CD4-positive, alpha-beta T cell treated with Interleukin-12 subunit alpha and Interleukin-12 subunit beta, for 1 hour (primary cell): ENCODE measurements at regions not wholly inside any gene's neighbourhood (a gene's known extent, or its start where the extent isn't known, plus 50 kb on each side); places are given as distances from the start of the nearest gene placed in this dataset.

Source experiments
- DNase-seq: peaks from one replicate; pipeline ENCODE4 v3.0.0-alpha.2; 2020

DNA sequence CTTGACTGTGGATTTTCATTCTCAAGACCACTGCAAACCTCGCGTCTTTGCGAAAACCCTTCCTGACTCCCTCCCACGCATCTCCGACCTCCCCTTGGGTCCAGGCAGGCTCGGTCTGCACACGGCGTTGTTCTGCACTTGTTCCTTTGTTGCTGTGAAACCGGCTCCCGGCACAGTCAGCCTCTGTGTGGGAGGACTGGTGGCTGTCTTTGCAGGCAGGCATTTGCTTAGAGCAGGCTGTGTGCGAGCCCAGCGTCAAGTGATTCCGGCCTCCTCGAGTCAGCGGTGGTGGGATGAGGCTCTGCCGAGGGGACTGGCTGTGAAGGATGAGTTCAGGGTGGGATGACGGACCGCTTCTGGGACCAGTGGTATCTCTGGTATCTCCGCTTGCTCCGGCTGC, 102.6 kb upstream of the ROPN1 start:
- DNase-seq = no peak

DNA sequence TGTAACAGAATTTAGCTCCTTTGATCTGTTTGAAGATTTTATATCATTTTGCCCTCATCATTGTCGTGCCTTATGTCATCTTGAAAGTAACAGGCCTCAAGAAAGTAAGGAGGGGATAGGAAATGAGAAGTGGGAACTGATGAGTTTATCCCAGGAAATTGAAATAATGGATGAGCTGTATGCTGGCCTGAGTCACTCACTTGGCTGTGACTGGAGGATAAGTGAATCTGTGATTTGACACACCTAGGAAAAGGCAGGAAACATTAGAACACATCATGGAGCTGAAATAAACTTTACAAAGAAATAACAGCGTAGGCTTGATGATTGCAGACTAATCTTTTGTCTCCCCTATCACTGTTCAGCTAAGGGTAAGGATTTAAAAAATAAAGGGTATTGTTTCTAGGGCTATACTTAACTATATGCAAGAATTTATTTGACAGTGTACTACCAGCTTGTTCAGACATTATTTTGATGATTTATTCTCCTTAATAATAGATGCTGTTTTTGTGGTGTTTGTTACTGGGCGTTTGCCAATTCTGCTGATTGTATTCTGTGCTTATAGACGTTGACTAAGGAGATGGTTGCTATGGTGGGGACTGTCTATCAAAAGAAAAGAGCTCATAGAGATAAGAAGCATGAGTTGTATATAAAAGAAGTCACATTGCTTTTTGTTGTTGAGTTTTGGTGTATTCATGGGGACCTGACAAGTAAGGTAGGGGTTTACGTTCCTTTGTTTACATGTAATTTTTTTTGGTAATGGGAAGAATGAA, 105.6 kb upstream of the ROPN1 start:
- no peak for DNase-seq

DNA sequence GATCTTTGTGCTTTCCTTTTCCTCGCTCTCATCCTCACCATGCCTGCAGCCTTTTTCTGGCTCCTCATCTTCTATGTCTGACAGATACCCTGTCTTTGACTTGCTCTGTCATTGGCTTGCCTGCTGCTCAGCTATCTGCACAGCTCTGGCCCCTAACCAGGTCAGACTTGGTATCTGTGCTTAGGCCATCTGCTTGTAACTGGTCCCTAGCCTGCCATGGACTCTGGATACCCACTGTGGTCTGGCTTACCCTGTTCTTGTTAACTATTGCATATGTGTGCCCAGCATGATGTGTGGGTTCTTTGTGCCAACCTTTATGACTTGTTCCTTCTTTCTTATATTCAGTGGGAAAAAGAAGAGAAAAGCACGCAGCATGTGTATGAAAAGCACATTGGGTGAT, 109.7 kb upstream of the ROPN1 start:
- DNase-seq = no peak

DNA sequence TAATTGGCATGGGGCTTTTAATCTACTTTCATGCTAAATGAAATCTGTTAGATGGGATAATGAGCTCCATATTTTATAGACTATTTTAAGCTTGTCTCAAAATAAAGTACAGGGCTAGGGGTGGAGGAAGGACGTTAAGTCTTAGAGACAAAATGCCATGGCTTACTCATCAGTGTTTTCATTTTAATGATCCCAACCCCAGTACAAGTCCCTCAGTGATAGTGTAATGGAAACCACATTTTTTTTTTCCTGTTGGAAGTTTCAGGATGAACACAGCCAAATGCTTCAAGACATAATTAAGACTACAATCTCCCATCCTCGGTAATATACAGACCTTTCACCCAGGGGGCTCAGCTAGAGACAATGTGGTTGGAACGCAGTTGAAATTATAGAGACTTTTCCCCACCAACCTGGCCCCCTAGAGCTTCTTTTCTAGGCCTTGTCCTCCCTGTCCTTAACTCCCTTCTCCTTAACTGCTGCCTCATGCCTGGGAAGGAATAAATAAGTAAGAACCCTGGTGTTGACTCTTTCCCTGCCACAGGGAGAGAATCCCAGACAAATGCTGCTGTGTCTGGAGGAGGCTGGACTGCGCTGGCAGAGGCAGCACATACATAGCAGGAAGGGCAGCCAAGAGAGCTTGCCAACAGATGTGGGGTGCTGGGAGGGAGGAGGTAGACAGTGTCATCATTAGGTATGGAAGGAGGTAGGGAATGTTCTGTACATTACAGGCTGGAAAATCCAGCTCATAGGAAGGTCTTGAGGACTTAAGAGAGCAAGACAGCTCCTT, 115.4 kb upstream of the ROPN1 start:
- no peak for DNase-seq

- DNase-seq = no peak
Observed at GRCh38 chr3:124108446-124108845, 116.5 kb upstream of the ROPN1 start.

- no peak for DNase-seq
Observed at GRCh38 chr3:124113485-124113884, 121.6 kb upstream of the ROPN1 start.

DNA sequence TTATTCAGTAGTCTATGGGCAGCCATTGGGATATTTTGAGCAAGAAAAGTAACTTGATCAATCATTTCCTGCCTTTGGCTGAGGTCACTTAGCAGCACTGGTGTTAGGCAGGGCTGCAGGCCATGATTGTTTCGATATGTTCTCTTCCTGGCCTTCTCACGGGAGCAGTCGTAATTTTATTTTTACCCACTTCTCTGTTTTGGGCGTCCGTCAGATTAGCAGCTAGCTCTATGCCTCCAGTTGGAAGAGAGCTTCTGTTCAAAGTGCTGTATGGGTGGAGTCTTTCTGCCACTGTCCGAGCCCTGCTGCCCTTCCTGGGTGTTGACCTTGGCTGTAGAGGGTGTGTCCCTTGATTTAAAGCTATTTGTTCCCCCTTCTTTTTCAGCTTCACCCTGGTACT, 123.4 kb upstream of the ROPN1 start:
- no peak for DNase-seq

GRCh38 chr3:124115956-124116355, 124.0 kb upstream of the ROPN1 start:
- DNase-seq = no peak

GRCh38 chr3:124116906-124117305, 125.0 kb upstream of the ROPN1 start:
- no peak for DNase-seq

- DNase-seq = no peak
Observed at GRCh38 chr3:124117486-124117885, 125.6 kb upstream of the ROPN1 start.

DNA sequence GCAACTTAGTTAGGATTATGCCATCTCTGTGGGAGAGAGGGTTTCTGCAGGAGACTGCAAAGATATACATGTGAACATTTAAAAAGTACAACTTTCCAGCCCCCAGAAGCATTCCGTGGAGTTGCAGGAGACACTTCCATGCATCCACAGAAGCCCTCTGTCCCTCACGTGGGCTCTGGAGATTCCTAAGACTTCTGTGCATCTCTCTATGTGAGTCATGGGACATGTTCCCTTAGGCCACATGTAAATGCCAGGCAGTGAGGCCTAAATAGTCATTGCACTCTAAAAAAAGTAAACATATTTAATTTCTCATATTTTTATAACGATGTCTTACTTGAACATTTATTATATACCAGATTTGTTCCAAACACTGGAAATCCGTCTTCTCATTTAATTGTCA, 126.5 kb upstream of the ROPN1 start:
- no peak for DNase-seq

DNA sequence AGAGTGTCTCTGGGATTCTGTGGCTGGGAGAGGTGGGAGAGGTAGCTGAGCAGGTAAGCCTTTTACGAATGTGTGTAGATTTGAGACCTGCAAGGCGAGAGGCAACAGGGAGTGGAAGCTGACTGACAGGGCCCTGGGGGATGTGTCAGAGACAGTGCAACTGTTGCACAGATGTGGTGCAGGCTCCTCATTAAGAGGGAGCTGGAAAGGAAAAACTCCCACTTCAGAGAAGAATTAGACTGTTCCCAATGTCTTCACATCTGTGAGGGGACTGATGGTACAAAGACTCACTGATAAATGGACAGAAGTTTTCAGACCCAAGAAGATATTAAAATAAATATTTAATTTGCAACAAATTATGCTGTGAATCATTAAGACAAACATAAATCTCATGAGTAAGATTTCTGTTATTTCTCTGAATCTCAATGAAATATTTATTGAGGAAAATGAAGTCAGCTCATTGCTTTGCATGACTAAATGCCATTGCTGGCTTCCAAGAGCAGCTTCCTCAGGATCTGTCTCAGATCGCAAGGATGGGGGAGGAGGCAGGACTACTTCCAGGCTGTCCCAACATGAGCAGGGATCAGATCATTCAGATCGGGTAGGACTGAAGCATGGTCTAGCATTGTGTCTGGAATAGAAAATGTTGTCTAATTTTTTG, 127.3 kb upstream of the ROPN1 start:
- DNase-seq = no peak

GRCh38 chr3:124121379-124122312, 129.7 kb upstream of the ROPN1 start:
- DNase-seq = no peak

GRCh38 chr3:124125315-124125714, 133.4 kb upstream of the ROPN1 start:
- DNase-seq = no peak

DNA sequence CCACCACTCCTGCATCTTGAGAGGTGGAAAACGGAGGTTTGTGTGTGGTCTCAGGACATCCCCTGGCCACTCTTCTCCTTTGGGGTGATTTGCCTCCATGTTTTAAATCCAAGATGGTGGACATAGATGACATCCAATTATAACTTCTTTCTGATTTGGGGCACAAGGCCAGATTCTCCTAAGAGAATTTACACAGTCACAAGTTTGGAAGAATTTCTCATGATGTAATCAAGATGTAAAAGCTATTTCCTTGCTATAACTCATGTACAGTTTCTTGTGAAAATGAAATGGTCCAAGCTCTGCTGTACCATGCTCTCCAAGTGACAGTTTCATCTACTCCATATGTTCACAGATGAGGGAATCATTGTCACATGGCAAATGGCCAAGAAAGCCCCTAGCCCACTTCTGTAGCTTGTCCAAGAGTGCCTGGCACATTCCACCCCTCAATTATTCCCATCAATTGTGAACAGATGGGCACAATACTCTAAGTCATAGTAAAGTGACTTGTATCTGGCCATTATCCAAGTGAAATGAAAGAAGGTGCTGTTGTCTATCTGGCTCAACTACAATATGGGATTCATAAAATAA, 134.6 kb upstream of the ROPN1 start:
- no peak for DNase-seq

DNA sequence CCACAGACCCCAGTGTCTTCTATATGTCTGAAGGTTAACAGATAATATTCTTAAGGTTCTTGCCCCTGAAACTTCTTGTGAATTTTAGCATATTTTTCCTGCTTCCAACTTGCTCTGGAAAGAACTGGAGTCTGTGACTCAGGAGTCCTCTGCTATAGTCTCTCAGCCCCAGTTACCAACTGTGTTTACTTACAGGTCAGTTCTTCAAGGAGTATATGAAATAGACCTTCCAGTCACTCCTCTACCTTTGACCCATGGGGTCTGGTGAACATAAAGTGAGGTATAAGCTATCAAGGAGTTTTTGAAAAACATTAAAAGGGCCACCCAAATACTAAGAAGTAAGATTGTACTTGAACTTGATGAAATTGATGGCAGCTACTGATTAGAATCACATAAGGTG, 139.2 kb upstream of the ROPN1 start:
- no peak for DNase-seq

- DNase-seq = no peak
Observed at GRCh38 chr3:124131580-124131979, 139.7 kb upstream of the ROPN1 start.

GRCh38 chr3:124132813-124133212, 140.9 kb upstream of the ROPN1 start:
- no peak for DNase-seq

DNA sequence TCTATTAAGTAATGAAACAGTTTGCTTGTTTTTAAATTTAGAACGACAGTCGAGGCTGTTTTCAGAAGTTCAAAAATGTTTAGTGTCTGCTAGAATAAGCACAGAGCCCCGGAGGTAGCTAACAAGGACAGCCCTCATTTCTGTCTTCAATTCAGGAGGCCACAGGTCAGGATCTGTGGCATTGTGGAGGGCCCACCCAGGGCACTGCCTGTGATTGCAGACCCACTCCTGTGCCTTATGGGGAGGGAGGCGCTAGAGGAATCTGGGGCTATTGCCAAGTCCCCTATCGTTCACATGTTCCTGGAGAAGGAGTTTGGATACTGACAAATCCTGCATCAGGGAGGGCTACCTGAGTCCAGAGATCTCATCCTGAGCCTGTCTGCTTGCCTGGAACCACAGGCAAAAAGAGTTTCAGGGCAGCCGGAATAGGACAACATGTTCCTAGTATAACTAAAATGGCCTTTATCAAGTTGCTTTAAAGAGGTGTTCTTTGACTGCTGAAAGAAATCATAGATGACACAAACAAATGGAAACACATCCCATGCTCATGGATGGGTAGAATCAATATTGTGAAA, 141.5 kb upstream of the ROPN1 start:
- DNase-seq = no peak

GRCh38 chr3:124137216-124137615, 145.3 kb upstream of the ROPN1 start:
- DNase-seq = no peak

GRCh38 chr3:124138148-124138547, 146.2 kb upstream of the ROPN1 start:
- DNase-seq = no peak

- DNase-seq = no peak
Observed at GRCh38 chr3:124140746-124141145, 148.8 kb upstream of the ROPN1 start.
